K562 (cell line): ENCODE measurements at regions not wholly inside any gene's neighbourhood (a gene's known extent, or its start where the extent isn't known, plus 50 kb on each side); places are given as distances from the start of the nearest gene placed in this dataset.

ENCODE experiments used
- ATAC-seq: fragments of 200-7000 bp; cut with Tn5 transposase; 3 replicates; pipeline ENCODE4 v1.9.1; 2020; ENCODE audit warnings: moderate library complexity
- BruUV-seq: library from RNA; stranded (reverse); fragments of 400-500 nt; replicated peaks from 2 replicates; lab custom pipeline; 2021; lab: Mats Ljungman, UMichigan
- CTCF ChIA-PET: fragments of 300-600 bp; formaldehyde crosslinking; extraction: SDS; loops from one replicate; lab custom pipeline; 2021; ENCODE audit warnings: low intra/inter-chr PET ratio; lab: Yijun Ruan, JAX
- POLR2A ChIA-PET: fragments of 300-600, 350-650 bp; sonication (Branson Sonifier 250); formaldehyde crosslinking; extraction: SDS; loops from one replicate; lab custom pipeline; 2021; ENCODE audit warnings: antibody characterized with exemption, inconsistent platforms; lab: Yijun Ruan, JAX
- DNase-seq, 4 experiments: peaks; one replicate each; pipeline versions ENCODE4 v3.0.0 to v3.0.0-alpha.2; 2011 to 2018; ENCODE audit warnings: low spot score in 3 of 4, mixed read lengths in 3 of 4; ENCODE audit errors: extremely low read depth in 1 of 4
- FAIRE-seq: peaks from 2 replicates; lab custom pipeline; 2011; peaks lifted over from hg19 to GRCh38; lab: Jason Lieb, UNC
- H2AFZ ChIP-seq: 2 replicates; pipeline ENCODE4 v1.6.0; 2011; ENCODE audit warnings: low read depth, low read length, control low read depth, inconsistent platforms
- H3K27ac ChIP-seq: fragments of 200-600 bp; 3 replicates; pipeline ENCODE4 v1.8.0; 2011; ENCODE audit warnings: low read depth, mild to moderate bottlenecking, control low read depth, inconsistent platforms, low read length, moderate library complexity, mixed read lengths; ENCODE audit errors: extremely low read depth
- H3K27me3 ChIP-seq, 2 experiments: fragments of 300-600 bp in 1 of 2; 2 replicates in 1 of 2; 3 replicates in 1 of 2; pipeline versions ENCODE4 v1.6.0 to v1.8.0; 2011; ENCODE audit warnings: inconsistent platforms in 2 of 2, low read length in 2 of 2, mild to moderate bottlenecking in 1 of 2, mixed read lengths in 1 of 2, moderate library complexity in 1 of 2; ENCODE audit not compliant: control insufficient read depth in 2 of 2, insufficient read depth in 2 of 2
- H3K36me3 ChIP-seq: fragments of 300-600 bp; 3 replicates; pipeline ENCODE4 v1.8.0; 2011; ENCODE audit warnings: mild to moderate bottlenecking, low read length, inconsistent platforms; ENCODE audit not compliant: control insufficient read depth, insufficient read depth
- H3K4me1 ChIP-seq, 2 experiments: fragments of 200-600 bp in 1 of 2; replicated peaks in 1 of 2; 2 replicates in 1 of 2; 3 replicates in 1 of 2; pipeline versions ENCODE4 v1.5.1 to v1.8.0; 2011; ENCODE audit warnings: inconsistent platforms in 2 of 2, low read length in 2 of 2, mild to moderate bottlenecking in 1 of 2, mixed read lengths in 1 of 2, moderate library complexity in 1 of 2; ENCODE audit not compliant: control insufficient read depth in 2 of 2, insufficient read depth in 2 of 2
- H3K4me2 ChIP-seq: 2 replicates; pipeline ENCODE4 v1.6.1; 2011; ENCODE audit warnings: low read length, control low read depth, inconsistent platforms, mixed read lengths; ENCODE audit not compliant: insufficient read depth
- H3K4me3 ChIP-seq: fragments of 200-600 bp; sonication (generic), shearing (Covaris generic); 2 replicates; pipeline ENCODE4 v1.5.1; 2016; ENCODE audit warnings: control low read depth, inconsistent platforms
- H3K79me2 ChIP-seq: fragments of 200-600 bp; 3 replicates; pipeline ENCODE4 v1.8.0; 2011; ENCODE audit warnings: low read length, inconsistent platforms; ENCODE audit not compliant: control insufficient read depth, insufficient read depth
- H3K9ac ChIP-seq, 2 experiments: 2 replicates each; pipeline versions ENCODE4 v1.6.0 to v1.6.1; 2011; ENCODE audit warnings: low read depth in 2 of 2, low read length in 2 of 2, control low read depth in 1 of 2, inconsistent platforms in 1 of 2, mild to moderate bottlenecking in 1 of 2, mixed read lengths in 1 of 2; ENCODE audit not compliant: insufficient read depth in 1 of 2
- H3K9me1 ChIP-seq: one replicate; pipeline ENCODE4 v1.6.0; 2011; ENCODE audit warnings: inconsistent platforms, mild to moderate bottlenecking, low read length, moderate library complexity; ENCODE audit not compliant: control insufficient read depth, insufficient read depth
- H3K9me3 ChIP-seq: replicated peaks from 2 replicates; pipeline ENCODE4 v1.5.1; 2011; ENCODE audit warnings: low read depth, low read length, inconsistent platforms; ENCODE audit not compliant: control insufficient read depth, insufficient read depth
- H4K20me1 ChIP-seq: replicated peaks from 2 replicates; pipeline ENCODE4 v1.6.1; 2011; ENCODE audit warnings: low read length, inconsistent platforms, mixed read lengths; ENCODE audit not compliant: control insufficient read depth, insufficient read depth
- GATAD2A ChIP-seq: fragments of 450-650 bp; IDR thresholded peaks from 2 replicates; pipeline ENCODE4 v1.6.1; 2017
- NR2C1 ChIP-seq, 2 experiments: fragments of 450-650 bp; IDR thresholded peaks; 2 replicates each; pipeline ENCODE4 v1.6.1; 2017; ENCODE audit warnings: mild to moderate bottlenecking in 2 of 2, antibody characterized with exemption in 1 of 2, inconsistent platforms in 1 of 2, missing compliant biosample characterization in 1 of 2, missing genetic modification characterization in 1 of 2
- PTBP1 ChIP-seq: fragments of 200-400 bp; formaldehyde crosslinking; IDR thresholded peaks from 2 replicates; pipeline ENCODE4 v1.6.1; 2017; ENCODE audit warnings: low read depth, low read length
- RB1 ChIP-seq: fragments of 450-650 bp; IDR thresholded peaks from 2 replicates; pipeline ENCODE4 v1.6.1; 2017; ENCODE audit warnings: low read depth, mild to moderate bottlenecking
- TAF7 ChIP-seq: fragments of 450-650 bp; IDR thresholded peaks from 2 replicates; pipeline ENCODE4 v1.6.1; 2016; ENCODE audit warnings: missing genetic modification characterization, missing compliant biosample characterization
- TARDBP ChIP-seq: fragments of 450-650 bp; IDR thresholded peaks from 2 replicates; pipeline ENCODE4 v1.6.1; 2016
- TCFL5 ChIP-seq: fragments of 250-450 bp; sonication (Bioruptor Pico); conservative IDR thresholded peaks from 2 replicates; pipeline ENCODE4 v1.6.1; 2021; ENCODE audit warnings: mild to moderate bottlenecking, moderate library complexity, matching md5 sums
- TFE3 ChIP-seq: fragments of 450-650 bp; formaldehyde crosslinking; IDR thresholded peaks from 2 replicates; pipeline ENCODE4 v1.4.0; 2020; ENCODE audit warnings: mild to moderate bottlenecking, mixed read lengths
- TRIM25 ChIP-seq: fragments of 450-650 bp; IDR thresholded peaks from 2 replicates; pipeline ENCODE4 v1.7.0; 2016; ENCODE audit warnings: borderline replicate concordance
- WHSC1 ChIP-seq: IDR thresholded peaks from one replicate; pipeline ENCODE4 v1.6.1; 2012; ENCODE audit warnings: low read length, control low read depth, inconsistent platforms
- WGBS: fragments of 100-300 bp; shearing (Covaris generic); methylation state at CpG from one replicate; pipeline ENCODE4 v1.1.6; 2016; ENCODE audit warnings: low coverage, mixed read lengths; ENCODE audit not compliant: insufficient coverage; ENCODE audit errors: missing lambda C conversion rate; 5-methylcytosine and 5-hydroxymethylcytosine counted together
- in situ Hi-C: fragments of 300-500 bp; cut with MboI; formaldehyde crosslinking; loops from 4 replicates; pipeline ENCODE4 v1.15.0; 2018; ENCODE audit warnings: inconsistent platforms, mixed read lengths
- intact Hi-C: fragments of 100-400 bp; cut with micrococcal nuclease; formaldehyde crosslinking; loops from 2 replicates; pipeline ENCODE4 v1.14.2; 2022
- TF ChIP-seq, protein P1 (sequence below): fragments of 450-650 bp; IDR thresholded peaks from 2 replicates; pipeline ENCODE4 v1.6.1; 2016; ENCODE audit warnings: low read depth

GRCh38 chr5:167840527-167841130 lies 450.8 kb upstream of the WWC1 start:
- BruUV-seq = no TSS peak
- WGBS = 0% methylated on average over 6 of the region's 8 CpGs
- no peak overlapping the region for H3K9ac ChIP-seq
- ChIA-PET CTCF (no interaction called here), POLR2A (no interaction called here)
- H4K20me1 ChIP-seq = no peaks in the 10 kb centered on the region
- H3K4me2 ChIP-seq = no peak overlapping the region
- intact Hi-C loops (no loop called here), in situ Hi-C loops (no loop called here)
- no peak for DNase-seq
- H2AFZ ChIP-seq = no peak overlapping the region
- H3K79me2 ChIP-seq = no peaks in the 10 kb centered on the region
- no peak overlapping the region for H3K27ac ChIP-seq
- H3K4me1 ChIP-seq = no peaks in the 10 kb centered on the region
- H3K36me3 ChIP-seq = no peaks in the 10 kb centered on the region
- no peak overlapping the region for H3K4me3 ChIP-seq
- no peaks in the 10 kb centered on the region for H3K27me3 ChIP-seq
- no peak for ATAC-seq
- no peak for FAIRE-seq
- no peaks in the 10 kb centered on the region for H3K9me3 ChIP-seq
- no peaks in the 10 kb centered on the region for H3K9me1 ChIP-seq
- TF ChIP-seq TARDBP (no peak), GATAD2A (no peak), PTBP1 (no peak), TFE3 (no peak), TRIM25 (no peak), TAF7 (no peak), RB1 (no peak), TCFL5 (CRISPR knock-in tag) (no peak), NR2C1 (IDR thresholded peaks at IDR 0.05) (no peak), NR2C1 (tag; IDR thresholded peaks at IDR 0.05) (no peak), WHSC1 (no peak)
- TF ChIP-seq, protein P1, sequence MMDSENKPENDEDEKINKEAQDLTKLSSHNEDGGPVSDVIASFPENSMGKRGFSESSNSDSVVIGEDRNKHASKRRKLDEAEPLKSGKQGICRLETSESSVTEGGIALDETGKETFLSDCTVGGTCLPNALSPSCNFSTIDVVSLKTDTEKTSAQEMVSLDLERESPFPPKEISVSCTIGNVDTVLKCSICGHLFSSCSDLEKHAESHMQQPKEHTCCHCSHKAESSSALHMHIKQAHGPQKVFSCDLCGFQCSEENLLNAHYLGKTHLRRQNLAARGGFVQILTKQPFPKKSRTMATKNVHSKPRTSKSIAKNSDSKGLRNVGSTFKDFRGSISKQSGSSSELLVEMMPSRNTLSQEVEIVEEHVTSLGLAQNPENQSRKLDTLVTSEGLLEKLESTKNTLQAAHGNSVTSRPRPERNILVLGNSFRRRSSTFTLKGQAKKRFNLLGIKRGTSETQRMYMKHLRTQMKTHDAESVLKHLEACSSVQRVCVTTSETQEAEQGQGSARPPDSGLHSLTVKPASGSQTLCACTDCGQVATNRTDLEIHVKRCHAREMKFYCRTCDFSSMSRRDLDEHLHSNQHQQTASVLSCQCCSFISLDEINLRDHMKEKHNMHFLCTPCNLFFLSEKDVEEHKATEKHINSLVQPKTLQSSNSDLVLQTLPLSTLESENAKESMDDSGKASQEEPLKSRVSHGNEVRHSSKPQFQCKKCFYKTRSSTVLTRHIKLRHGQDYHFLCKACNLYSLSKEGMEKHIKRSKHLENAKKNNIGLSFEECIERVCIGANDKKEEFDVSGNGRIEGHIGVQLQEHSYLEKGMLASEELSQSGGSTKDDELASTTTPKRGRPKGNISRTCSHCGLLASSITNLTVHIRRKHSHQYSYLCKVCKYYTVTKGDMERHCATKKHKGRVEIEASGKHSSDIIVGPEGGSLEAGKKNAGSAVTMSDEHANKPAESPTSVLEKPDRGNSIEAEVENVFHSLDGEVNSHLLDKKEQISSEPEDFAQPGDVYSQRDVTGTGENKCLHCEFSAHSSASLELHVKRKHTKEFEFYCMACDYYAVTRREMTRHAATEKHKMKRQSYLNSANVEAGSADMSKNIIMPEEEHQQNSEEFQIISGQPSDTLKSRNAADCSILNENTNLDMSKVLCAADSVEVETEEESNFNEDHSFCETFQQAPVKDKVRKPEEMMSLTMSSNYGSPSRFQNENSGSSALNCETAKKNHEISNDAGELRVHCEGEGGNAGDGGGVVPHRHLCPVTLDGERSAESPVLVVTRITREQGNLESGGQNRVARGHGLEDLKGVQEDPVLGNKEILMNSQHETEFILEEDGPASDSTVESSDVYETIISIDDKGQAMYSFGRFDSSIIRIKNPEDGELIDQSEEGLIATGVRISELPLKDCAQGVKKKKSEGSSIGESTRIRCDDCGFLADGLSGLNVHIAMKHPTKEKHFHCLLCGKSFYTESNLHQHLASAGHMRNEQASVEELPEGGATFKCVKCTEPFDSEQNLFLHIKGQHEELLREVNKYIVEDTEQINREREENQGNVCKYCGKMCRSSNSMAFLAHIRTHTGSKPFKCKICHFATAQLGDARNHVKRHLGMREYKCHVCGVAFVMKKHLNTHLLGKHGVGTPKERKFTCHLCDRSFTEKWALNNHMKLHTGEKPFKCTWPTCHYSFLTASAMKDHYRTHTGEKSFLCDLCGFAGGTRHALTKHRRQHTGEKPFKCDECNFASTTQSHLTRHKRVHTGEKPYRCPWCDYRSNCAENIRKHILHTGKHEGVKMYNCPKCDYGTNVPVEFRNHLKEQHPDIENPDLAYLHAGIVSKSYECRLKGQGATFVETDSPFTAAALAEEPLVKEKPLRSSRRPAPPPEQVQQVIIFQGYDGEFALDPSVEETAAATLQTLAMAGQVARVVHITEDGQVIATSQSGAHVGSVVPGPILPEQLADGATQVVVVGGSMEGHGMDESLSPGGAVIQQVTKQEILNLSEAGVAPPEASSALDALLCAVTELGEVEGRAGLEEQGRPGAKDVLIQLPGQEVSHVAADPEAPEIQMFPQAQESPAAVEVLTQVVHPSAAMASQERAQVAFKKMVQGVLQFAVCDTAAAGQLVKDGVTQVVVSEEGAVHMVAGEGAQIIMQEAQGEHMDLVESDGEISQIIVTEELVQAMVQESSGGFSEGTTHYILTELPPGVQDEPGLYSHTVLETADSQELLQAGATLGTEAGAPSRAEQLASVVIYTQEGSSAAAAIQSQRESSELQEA = no peak
